OCI-LY1 (cell line): ENCODE measurements at regions not wholly inside any gene's neighbourhood (a gene's known extent, or its start where the extent isn't known, plus 50 kb on each side); places are given as distances from the start of the nearest gene placed in this dataset.
"Not testable (repeated sequence)": the region's sequence is repeated elsewhere in the genome, so short reads cannot be mapped to it uniquely, and the experiment has no call there.

Experiments
- H2AFZ ChIP-seq: fragments of 200-600 bp; sonication (generic), shearing (Covaris generic); 2 replicates; pipeline ENCODE4 v1.6.0; 2014; ENCODE audit warnings: antibody characterized with exemption, mild to moderate bottlenecking, low read length
- H3F3A ChIP-seq: fragments of 200-600 bp; sonication (generic), shearing (Covaris generic); 2 replicates; pipeline ENCODE4 v1.6.0; 2014; ENCODE audit warnings: mild to moderate bottlenecking, antibody characterized with exemption, low read length, moderate library complexity; ENCODE audit not compliant: insufficient read depth
- H3K27ac ChIP-seq: fragments of 200-600 bp; sonication (generic); 2 replicates; pipeline ENCODE4 v1.5.1; 2014; ENCODE audit warnings: low read length, mixed run types, mild to moderate bottlenecking, low read depth; ENCODE audit not compliant: poor library complexity, severe bottlenecking
- H3K27me3 ChIP-seq: fragments of 200-600 bp; sonication (generic); 2 replicates; pipeline ENCODE4 v1.6.0; 2014; ENCODE audit warnings: antibody characterized with exemption, mild to moderate bottlenecking, low read length, moderate library complexity; ENCODE audit not compliant: insufficient read depth
- H3K36me3 ChIP-seq: fragments of 200-600 bp; sonication (generic); 2 replicates; pipeline ENCODE4 v1.6.1; 2014; ENCODE audit warnings: mild to moderate bottlenecking, antibody characterized with exemption, low read length, moderate library complexity, mixed read lengths; ENCODE audit not compliant: insufficient read depth
- H3K4me1 ChIP-seq: fragments of 200-600 bp; sonication (generic); 2 replicates; pipeline ENCODE4 v1.5.1; 2014; ENCODE audit warnings: mild to moderate bottlenecking, low read length, moderate library complexity; ENCODE audit not compliant: insufficient read depth, severe bottlenecking
- H3K4me2 ChIP-seq: fragments of 200-600 bp; sonication (generic), shearing (Covaris generic); 2 replicates; pipeline ENCODE4 v1.6.1; 2014; ENCODE audit warnings: low read length
- H3K4me3 ChIP-seq: fragments of 200-600 bp; sonication (generic); 2 replicates; pipeline ENCODE4 v1.5.1; 2014; ENCODE audit warnings: low read length, low read depth, mild to moderate bottlenecking, mixed read lengths; ENCODE audit not compliant: poor library complexity, severe bottlenecking
- H3K79me2 ChIP-seq: fragments of 200-600 bp; shearing (Covaris generic); 2 replicates; pipeline ENCODE4 v1.6.1; 2016; ENCODE audit warnings: mixed run types, low read length, mixed read lengths; ENCODE audit not compliant: insufficient read depth
- H3K9ac ChIP-seq: fragments of 200-600 bp; sonication (generic), shearing (Covaris generic); 2 replicates; pipeline ENCODE4 v1.6.1; 2014; ENCODE audit warnings: mild to moderate bottlenecking, low read length, mixed read lengths
- H3K9me2 ChIP-seq: fragments of 200-600 bp; sonication (generic), shearing (Covaris generic); 2 replicates; pipeline ENCODE4 v1.6.1; 2014; ENCODE audit warnings: low read depth, mild to moderate bottlenecking, low read length, mixed read lengths
- H3K9me3 ChIP-seq: fragments of 200-600 bp; shearing (Covaris generic); 2 replicates; pipeline ENCODE4 v1.6.1; 2014; ENCODE audit warnings: low read length, mixed read lengths
- H4K20me1 ChIP-seq: fragments of 200-600 bp; sonication (generic), shearing (Covaris generic); 2 replicates; pipeline ENCODE4 v1.6.0; 2016; ENCODE audit warnings: mild to moderate bottlenecking, low read length; ENCODE audit not compliant: insufficient read depth
- CTCF ChIP-seq: fragments of 200-600 bp; sonication (generic), shearing (Covaris generic); IDR thresholded peaks from 2 replicates; pipeline ENCODE4 v1.5.1; 2017; ENCODE audit warnings: mild to moderate bottlenecking, antibody characterized with exemption, low read length, moderate library complexity, mixed read lengths
- EZH2 ChIP-seq: fragments of 200-600 bp; sonication (generic), shearing (Covaris generic); IDR thresholded peaks from 2 replicates; pipeline ENCODE4 v1.8.0; 2017; ENCODE audit warnings: borderline replicate concordance, mixed run types, mild to moderate bottlenecking, antibody characterized with exemption, low read length, moderate library complexity, mixed read lengths

- Histone ChIP-seq H3K79me2 (no peaks in the 10 kb centered on the region), H4K20me1 (no peaks in the 10 kb centered on the region), H2AFZ (no peak overlapping the region), H3F3A (no peaks in the 10 kb centered on the region), H3K27me3 (no peaks in the 10 kb centered on the region), H3K4me3 (no peak overlapping the region), H3K36me3 (no peaks in the 10 kb centered on the region), H3K4me2 (no peak overlapping the region), H3K27ac (no peak overlapping the region), H3K9me3 (no peaks in the 10 kb centered on the region), H3K9me2 (no peaks in the 10 kb centered on the region), H3K4me1 (no peaks in the 10 kb centered on the region), H3K9ac (no peak overlapping the region)
- no peak for TF ChIP-seq CTCF
- no peak for TF ChIP-seq EZH2
Measured at GRCh38 chr10:90227786-90228185, 526.4 kb downstream of the KIF20B start.

- no peak overlapping the region for H3K4me3 ChIP-seq
- no peak overlapping the region for H3K9ac ChIP-seq
- no peak overlapping the region for H2AFZ ChIP-seq
- H3K27ac ChIP-seq: no peak overlapping the region
- no peaks in the 10 kb centered on the region for H4K20me1 ChIP-seq
- H3K79me2 ChIP-seq: no peaks in the 10 kb centered on the region
- H3K4me2 ChIP-seq: no peak overlapping the region
- no peaks in the 10 kb centered on the region for H3K9me2 ChIP-seq
- no peak for TF ChIP-seq CTCF
- TF ChIP-seq EZH2: no peak
- H3K27me3 ChIP-seq: no peaks in the 10 kb centered on the region
- H3K9me3 ChIP-seq: no peaks in the 10 kb centered on the region
- no peaks in the 10 kb centered on the region for H3F3A ChIP-seq
- no peaks in the 10 kb centered on the region for H3K36me3 ChIP-seq
- H3K4me1 ChIP-seq: no peaks in the 10 kb centered on the region
Measured at GRCh38 chr10:90229486-90229885, 528.1 kb downstream of the KIF20B start.

GRCh38 chr10:90233805-90234204, 532.4 kb downstream of the KIF20B start:
- H3K9me2 ChIP-seq, H3K4me2 ChIP-seq, H4K20me1 ChIP-seq, H3K9ac ChIP-seq, H3K79me2 ChIP-seq, H3K36me3 ChIP-seq, H2AFZ ChIP-seq, H3K4me1 ChIP-seq, H3K4me3 ChIP-seq, H3F3A ChIP-seq, H3K27me3 ChIP-seq, H3K9me3 ChIP-seq, H3K27ac ChIP-seq: not testable (repeated sequence)

- H3K9me2 ChIP-seq: no peaks in the 10 kb centered on the region
- H3K4me3 ChIP-seq: no peak overlapping the region
- no peak overlapping the region for H3K4me2 ChIP-seq
- H3K27ac ChIP-seq: no peak overlapping the region
- H3F3A ChIP-seq: no peaks in the 10 kb centered on the region
- TF ChIP-seq CTCF: no peak
- TF ChIP-seq EZH2: no peak
- no peaks in the 10 kb centered on the region for H4K20me1 ChIP-seq
- H2AFZ ChIP-seq: no peak overlapping the region
- H3K9me3 ChIP-seq: no peaks in the 10 kb centered on the region
- no peaks in the 10 kb centered on the region for H3K36me3 ChIP-seq
- no peak overlapping the region for H3K9ac ChIP-seq
- H3K4me1 ChIP-seq: no peaks in the 10 kb centered on the region
- no peaks in the 10 kb centered on the region for H3K79me2 ChIP-seq
- H3K27me3 ChIP-seq: no peaks in the 10 kb centered on the region
Measured at GRCh38 chr10:90245623-90246022, 544.2 kb downstream of the KIF20B start.

DNA sequence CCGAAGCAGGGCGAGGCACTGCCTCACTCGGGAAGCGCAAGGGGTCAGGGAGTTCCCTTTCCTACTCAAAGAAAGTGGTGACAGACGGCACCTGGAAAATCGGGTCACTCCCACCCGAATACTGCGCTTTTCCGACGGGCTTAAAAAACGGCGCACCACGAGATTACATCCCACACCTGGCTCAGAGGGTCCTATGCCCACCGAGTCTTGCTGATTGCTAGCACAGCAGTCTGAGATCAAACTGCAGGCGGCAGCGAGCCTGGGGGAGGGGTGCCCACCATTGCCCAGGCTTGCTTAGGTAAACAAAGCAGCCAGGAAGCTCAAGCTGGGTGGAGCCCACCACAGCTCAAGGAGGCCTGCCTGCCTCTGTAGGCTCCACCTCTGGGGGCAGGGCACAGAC, 549.4 kb downstream of the KIF20B start:
- not testable (repeated sequence) for H3K27me3 ChIP-seq, H3K79me2 ChIP-seq, H3F3A ChIP-seq, H3K4me1 ChIP-seq, H2AFZ ChIP-seq, H3K36me3 ChIP-seq, H3K9me2 ChIP-seq, H3K9ac ChIP-seq, H3K4me3 ChIP-seq, H3K4me2 ChIP-seq, H3K27ac ChIP-seq, H4K20me1 ChIP-seq, H3K9me3 ChIP-seq
